ENCODE measurements at regions not wholly inside any gene's neighbourhood (a gene's known extent, or its start where the extent isn't known, plus 50 kb on each side); places are given as distances from the start of the nearest gene placed in this dataset.

- peaks cover 5% of the 10 kb centered on the region for H3K9me3 ChIP-seq
- no peaks in the 10 kb centered on the region for H3K27me3 ChIP-seq (replicated peaks; ENCODE audit: insufficient read depth)
- no peaks in the 10 kb centered on the region for H3K4me1 ChIP-seq (ENCODE audit: control insufficient read depth in 1 of 2, low read depth in 2 of 2)
- no peak overlapping the region for H3K27ac ChIP-seq
- no peak for TF ChIP-seq CTCF (IDR thresholded peaks at IDR 0.05)
- H3K36me3 ChIP-seq: no peaks in the 10 kb centered on the region
- no peak overlapping the region for H3K4me3 ChIP-seq
- ATAC-seq (ENCODE audit: insufficient number of reproducible peaks, low FRiP score, low read depth): no peak
- DNase-seq (ENCODE audit: low spot score): no peak
Measured at GRCh38 chr6:114897536-114897935, 554.7 kb upstream of the HS3ST5 start.

GRCh38 chr6:114892211-114892610, 549.4 kb upstream of the HS3ST5 start:
- Histone ChIP-seq H3K36me3 (no peaks in the 10 kb centered on the region), H3K4me1 (ENCODE audit: control insufficient read depth in 1 of 2, low read depth in 2 of 2) (no peaks in the 10 kb centered on the region), H3K27ac (no peak overlapping the region), H3K9me3 (no peaks in the 10 kb centered on the region), H3K4me3 (no peak overlapping the region), H3K27me3 (replicated peaks; ENCODE audit: insufficient read depth) (no peaks in the 10 kb centered on the region)
- no peak for DNase-seq (ENCODE audit: low spot score)
- TF ChIP-seq CTCF (IDR thresholded peaks at IDR 0.05): no peak
- ATAC-seq (ENCODE audit: insufficient number of reproducible peaks, low FRiP score, low read depth): no peak

GRCh38 chr6:114888241-114888640, 545.4 kb upstream of the HS3ST5 start:
- Histone ChIP-seq H3K27ac (no peak overlapping the region), H3K4me3 (no peak overlapping the region), H3K9me3 (no peaks in the 10 kb centered on the region), H3K27me3 (replicated peaks; ENCODE audit: insufficient read depth) (no peaks in the 10 kb centered on the region), H3K4me1 (ENCODE audit: control insufficient read depth in 1 of 2, low read depth in 2 of 2) (no peaks in the 10 kb centered on the region), H3K36me3 (no peaks in the 10 kb centered on the region)
- DNase-seq (ENCODE audit: low spot score): no peak
- no peak for ATAC-seq (ENCODE audit: insufficient number of reproducible peaks, low FRiP score, low read depth)
- no peak for TF ChIP-seq CTCF (IDR thresholded peaks at IDR 0.05)

GRCh38 chr6:114886670-114887436, 544.0 kb upstream of the HS3ST5 start:
- H3K27me3 ChIP-seq (replicated peaks; ENCODE audit: insufficient read depth): no peaks in the 10 kb centered on the region
- ATAC-seq (ENCODE audit: insufficient number of reproducible peaks, low FRiP score, low read depth) (no peak), DNase-seq (ENCODE audit: low spot score) (no peak)
- no peak for TF ChIP-seq CTCF (IDR thresholded peaks at IDR 0.05)
- H3K36me3 ChIP-seq: no peaks in the 10 kb centered on the region
- no peak overlapping the region for H3K27ac ChIP-seq
- H3K9me3 ChIP-seq: no peaks in the 10 kb centered on the region
- no peaks in the 10 kb centered on the region for H3K4me1 ChIP-seq (ENCODE audit: control insufficient read depth in 1 of 2, low read depth in 2 of 2)
- H3K4me3 ChIP-seq: no peak overlapping the region

- H3K4me1 ChIP-seq (ENCODE audit: control insufficient read depth in 1 of 2, low read depth in 2 of 2): no peaks in the 10 kb centered on the region
- H3K27ac ChIP-seq: no peak overlapping the region
- ATAC-seq (ENCODE audit: insufficient number of reproducible peaks, low FRiP score, low read depth): no peak
- TF ChIP-seq CTCF (IDR thresholded peaks at IDR 0.05): no peak
- no peaks in the 10 kb centered on the region for H3K27me3 ChIP-seq (replicated peaks; ENCODE audit: insufficient read depth)
- no peak overlapping the region for H3K4me3 ChIP-seq
- DNase-seq (ENCODE audit: low spot score): no peak
- no peaks in the 10 kb centered on the region for H3K9me3 ChIP-seq
- no peaks in the 10 kb centered on the region for H3K36me3 ChIP-seq
Measured at GRCh38 chr6:114879693-114880092, 536.9 kb upstream of the HS3ST5 start.

Data from thoracic aorta (tissue), 2 donors.